Neural progenitor cell (in vitro differentiated cells): ENCODE measurements at regions not wholly inside any gene's neighbourhood (a gene's known extent, or its start where the extent isn't known, plus 50 kb on each side); places are given as distances from the start of the nearest gene placed in this dataset.

ENCODE experiments used
- DNase-seq: peaks from one replicate; pipeline ENCODE4 v3.0.0-alpha.2; 2016; ENCODE audit warnings: low spot score
- H2AFZ ChIP-seq: fragments of 200-600 bp; sonication (generic); replicated peaks from 2 replicates; pipeline ENCODE4 v1.6.1; 2016; ENCODE audit warnings: antibody characterized with exemption
- H3F3A ChIP-seq: fragments of 200-600 bp; sonication (generic); 2 replicates; pipeline ENCODE4 v1.6.1; 2016; ENCODE audit warnings: antibody characterized with exemption, low read depth
- H3K27ac ChIP-seq: fragments of 200-600 bp; sonication (generic); 2 replicates; pipeline ENCODE4 v1.5.1; 2016; ENCODE audit warnings: mild to moderate bottlenecking
- H3K27me3 ChIP-seq: fragments of 200-600 bp; sonication (generic); 2 replicates; pipeline ENCODE4 v1.6.1; 2016; ENCODE audit warnings: mild to moderate bottlenecking, moderate library complexity
- H3K36me3 ChIP-seq: fragments of 200-600 bp; sonication (generic); 2 replicates; pipeline ENCODE4 v1.5.1; 2016
- H3K4me1 ChIP-seq: fragments of 200-600 bp; sonication (generic); 2 replicates; pipeline ENCODE4 v1.6.1; 2016; ENCODE audit warnings: mixed run types
- H3K4me2 ChIP-seq: fragments of 200-600 bp; sonication (generic); 2 replicates; pipeline ENCODE4 v1.6.1; 2016
- H3K4me3 ChIP-seq: fragments of 200-600 bp; sonication (generic); 2 replicates; pipeline ENCODE4 v1.5.1; 2016
- H3K79me2 ChIP-seq: fragments of 200-600 bp; sonication (generic); 2 replicates; pipeline ENCODE4 v1.6.1; 2016; ENCODE audit warnings: low read depth
- H3K9ac ChIP-seq: fragments of 200-600 bp; sonication (generic); 2 replicates; pipeline ENCODE4 v1.6.1; 2016
- H3K9me3 ChIP-seq: fragments of 200-600 bp; sonication (generic); 2 replicates; pipeline ENCODE4 v1.5.1; 2016; ENCODE audit warnings: low read depth
- H4K20me1 ChIP-seq: fragments of 200-600 bp; sonication (generic); 2 replicates; pipeline ENCODE4 v1.6.1; 2016; ENCODE audit warnings: low read depth
- H3K27ac Mint-ChIP-seq: 3 replicates; pipeline ENCODE4 v1.8.0; 2021; ENCODE audit warnings: mixed read lengths
- H3K27me3 Mint-ChIP-seq: 2 replicates; pipeline ENCODE4 v1.8.0; 2022; ENCODE audit warnings: low read depth, mild to moderate bottlenecking, inconsistent platforms, moderate library complexity, mixed read lengths; ENCODE audit not compliant: insufficient read depth
- H3K36me3 Mint-ChIP-seq: 3 replicates; pipeline ENCODE4 v1.8.0; 2021; ENCODE audit warnings: mixed read lengths
- H3K4me1 Mint-ChIP-seq: 3 replicates; pipeline ENCODE4 v1.8.0; 2021; ENCODE audit warnings: mixed read lengths
- H3K4me3 Mint-ChIP-seq: 3 replicates; pipeline ENCODE4 v1.8.0; 2021; ENCODE audit warnings: mild to moderate bottlenecking, moderate library complexity, mixed read lengths
- H3K9me3 Mint-ChIP-seq: 3 replicates; pipeline ENCODE4 v1.8.0; 2020; ENCODE audit warnings: mixed read lengths
- EZH2 ChIP-seq: fragments of 200-600 bp; sonication (generic); IDR thresholded peaks from 2 replicates; pipeline ENCODE4 v1.6.1; 2017; ENCODE audit warnings: antibody characterized with exemption, mild to moderate bottlenecking, moderate library complexity
- EZH2phosphoT487 ChIP-seq: fragments of 200-600 bp; sonication (generic); IDR thresholded peaks from 2 replicates; pipeline ENCODE4 v1.6.1; 2017; ENCODE audit warnings: antibody characterized with exemption
- TF ChIP-seq, protein P1 (sequence below): fragments of 200-600 bp; sonication (generic); IDR thresholded peaks from 2 replicates; pipeline ENCODE4 v1.5.1; 2017; ENCODE audit warnings: antibody characterized with exemption, mild to moderate bottlenecking

DNA sequence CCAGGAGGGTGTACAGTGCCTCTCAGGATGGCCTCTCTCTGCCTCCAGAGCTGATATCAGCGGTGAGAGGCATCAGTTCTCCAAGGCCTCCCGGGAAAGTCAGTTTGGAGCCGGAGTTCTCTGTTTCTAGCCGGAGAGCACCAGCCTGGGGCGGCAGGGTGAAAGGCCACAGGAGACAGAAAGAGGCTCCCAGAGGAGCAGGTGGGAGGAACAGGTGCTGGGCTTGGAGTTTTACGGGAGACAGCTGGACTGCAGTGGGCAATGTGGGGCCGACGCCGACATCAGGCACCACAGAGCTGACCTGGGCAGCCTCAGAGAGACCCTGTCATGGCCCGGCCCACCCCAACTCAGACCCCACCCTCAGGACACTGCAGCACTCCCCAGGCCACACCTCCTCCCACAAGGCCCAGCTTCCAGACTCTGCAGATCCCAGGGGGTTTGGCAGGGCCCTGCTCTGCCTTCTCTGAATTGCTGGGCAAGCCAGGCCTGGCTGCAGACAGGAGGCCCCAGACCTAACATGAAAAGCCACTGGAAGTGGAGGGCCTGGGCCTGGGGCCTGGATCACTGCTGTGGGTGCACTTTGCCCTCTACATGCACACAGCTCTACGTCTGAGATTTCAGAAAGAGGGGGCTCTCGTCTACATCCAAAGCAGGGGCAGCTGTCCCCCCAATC, 885.6 kb downstream of the BRD1 start:
- Histone ChIP-seq H3K9ac (no peak overlapping the region), H3K4me1 (no peaks in the 10 kb centered on the region), H3F3A (no peaks in the 10 kb centered on the region), H3K4me2 (no peak overlapping the region), H2AFZ (no peak overlapping the region), H3K27me3 (no peaks in the 10 kb centered on the region), H3K36me3 (no peaks in the 10 kb centered on the region), H3K4me3 (no peak overlapping the region), H3K9me3 (no peaks in the 10 kb centered on the region), H4K20me1 (no peaks in the 10 kb centered on the region), H3K79me2 (no peaks in the 10 kb centered on the region), H3K27ac (no peak overlapping the region)
- no peak for DNase-seq
- no peaks in the 10 kb centered on the region for H3K4me1 Mint-ChIP-seq
- H3K9me3 Mint-ChIP-seq: peaks cover under 1% of the 10 kb centered on the region
- no peaks in the 10 kb centered on the region for H3K36me3 Mint-ChIP-seq
- H3K4me3 Mint-ChIP-seq: no peak overlapping the region
- H3K27ac Mint-ChIP-seq: no peak overlapping the region
- H3K27me3 Mint-ChIP-seq: no peaks in the 10 kb centered on the region
- no peak for TF ChIP-seq EZH2
- TF ChIP-seq EZH2phosphoT487: no peak
- TF ChIP-seq, protein P1, sequence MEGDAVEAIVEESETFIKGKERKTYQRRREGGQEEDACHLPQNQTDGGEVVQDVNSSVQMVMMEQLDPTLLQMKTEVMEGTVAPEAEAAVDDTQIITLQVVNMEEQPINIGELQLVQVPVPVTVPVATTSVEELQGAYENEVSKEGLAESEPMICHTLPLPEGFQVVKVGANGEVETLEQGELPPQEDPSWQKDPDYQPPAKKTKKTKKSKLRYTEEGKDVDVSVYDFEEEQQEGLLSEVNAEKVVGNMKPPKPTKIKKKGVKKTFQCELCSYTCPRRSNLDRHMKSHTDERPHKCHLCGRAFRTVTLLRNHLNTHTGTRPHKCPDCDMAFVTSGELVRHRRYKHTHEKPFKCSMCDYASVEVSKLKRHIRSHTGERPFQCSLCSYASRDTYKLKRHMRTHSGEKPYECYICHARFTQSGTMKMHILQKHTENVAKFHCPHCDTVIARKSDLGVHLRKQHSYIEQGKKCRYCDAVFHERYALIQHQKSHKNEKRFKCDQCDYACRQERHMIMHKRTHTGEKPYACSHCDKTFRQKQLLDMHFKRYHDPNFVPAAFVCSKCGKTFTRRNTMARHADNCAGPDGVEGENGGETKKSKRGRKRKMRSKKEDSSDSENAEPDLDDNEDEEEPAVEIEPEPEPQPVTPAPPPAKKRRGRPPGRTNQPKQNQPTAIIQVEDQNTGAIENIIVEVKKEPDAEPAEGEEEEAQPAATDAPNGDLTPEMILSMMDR: no peak

DNA sequence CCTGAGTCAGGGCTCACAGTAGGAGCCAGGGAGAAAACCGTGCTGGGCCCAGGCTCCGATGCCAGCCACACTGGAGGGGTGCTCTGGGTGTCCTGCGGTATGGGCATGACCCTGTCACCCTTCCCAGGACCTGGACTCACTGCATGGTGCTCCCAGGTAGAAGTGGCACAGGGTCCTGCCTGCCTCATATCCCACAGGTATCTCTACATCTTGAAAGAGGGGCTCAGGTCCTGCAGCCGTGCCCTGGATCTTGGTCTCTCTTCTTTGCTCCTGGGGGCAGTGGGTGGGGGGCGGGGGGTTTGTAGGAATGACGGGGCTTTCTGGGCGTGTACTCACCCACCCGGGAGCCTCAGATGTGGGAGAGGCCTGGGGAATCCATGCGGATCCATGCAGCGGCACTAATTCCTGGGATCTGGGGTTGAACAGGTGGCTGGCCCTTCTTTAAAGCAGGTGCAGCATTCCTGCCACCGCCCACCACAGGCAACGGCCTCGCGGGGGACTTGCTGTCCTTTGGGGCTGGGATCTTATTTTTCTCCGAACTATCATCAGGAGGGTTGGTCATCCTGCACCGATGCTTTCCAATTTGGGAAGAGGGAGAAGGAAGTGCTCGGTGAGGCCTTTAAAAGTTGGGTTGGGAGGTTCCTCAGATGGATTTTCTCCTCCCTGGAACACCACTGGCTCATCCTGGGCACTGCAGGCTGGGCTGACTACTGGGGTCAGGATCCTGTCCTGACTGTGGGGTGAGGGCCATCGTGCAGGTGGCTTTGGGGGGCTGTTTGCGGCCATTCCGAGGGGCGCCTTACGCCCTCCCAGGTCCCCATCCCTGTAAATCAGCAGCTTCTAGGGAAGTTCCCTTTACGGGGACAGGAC, 886.4 kb downstream of the BRD1 start:
- Histone ChIP-seq H3K9ac (no peak overlapping the region), H3K9me3 (no peaks in the 10 kb centered on the region), H2AFZ (no peak overlapping the region), H3K27me3 (no peaks in the 10 kb centered on the region), H3F3A (no peaks in the 10 kb centered on the region), H3K79me2 (no peaks in the 10 kb centered on the region), H3K4me2 (no peak overlapping the region), H4K20me1 (no peaks in the 10 kb centered on the region), H3K4me3 (no peak overlapping the region), H3K36me3 (no peaks in the 10 kb centered on the region), H3K27ac (no peak overlapping the region), H3K4me1 (no peaks in the 10 kb centered on the region)
- Mint-ChIP-seq H3K27me3 (no peaks in the 10 kb centered on the region), H3K27ac (no peak overlapping the region), H3K4me1 (no peaks in the 10 kb centered on the region), H3K36me3 (no peaks in the 10 kb centered on the region), H3K9me3 (peaks cover 7% of the 10 kb centered on the region), H3K4me3 (no peak overlapping the region)
- no peak for DNase-seq
- TF ChIP-seq EZH2 (no peak), EZH2phosphoT487 (no peak)
- TF ChIP-seq, protein P1: no peak

- H3K27ac Mint-ChIP-seq: peak overlapping the region; percentile 65
- Histone ChIP-seq H3K4me2 (no peak overlapping the region), H2AFZ (no peak overlapping the region), H3F3A (no peaks in the 10 kb centered on the region), H3K9me3 (no peaks in the 10 kb centered on the region), H3K4me3 (no peak overlapping the region), H3K27ac (no peak overlapping the region), H3K9ac (no peak overlapping the region), H3K79me2 (no peaks in the 10 kb centered on the region), H3K4me1 (no peaks in the 10 kb centered on the region), H3K36me3 (no peaks in the 10 kb centered on the region), H3K27me3 (no peaks in the 10 kb centered on the region), H4K20me1 (no peaks in the 10 kb centered on the region)
- TF ChIP-seq EZH2phosphoT487 (no peak), EZH2 (no peak)
- TF ChIP-seq, protein P1: no peak
- H3K4me3 Mint-ChIP-seq: no peak overlapping the region
- H3K9me3 Mint-ChIP-seq: peaks cover 10% of the 10 kb centered on the region
- H3K36me3 Mint-ChIP-seq: no peaks in the 10 kb centered on the region
- DNase-seq: no peak
- H3K4me1 Mint-ChIP-seq: no peaks in the 10 kb centered on the region
- H3K27me3 Mint-ChIP-seq: no peaks in the 10 kb centered on the region
These were observed 887.2 kb downstream of the BRD1 start for GRCh38 chr22:48940266-48941032.
